Activated naive CD4-positive, alpha-beta T cell treated with anti-CD3 and anti-CD28 coated beads, Interleukin-2, amount 10 ng/mL, durations not matched to agents 7 days and 5 days (primary cell): ENCODE measurements at regions not wholly inside any gene's neighbourhood (a gene's known extent, or its start where the extent isn't known, plus 50 kb on each side); places are given as distances from the start of the nearest gene placed in this dataset.

ENCODE experiments used
- CTCF ChIA-PET: fragments of 350-600 bp; sonication (Branson Sonifier 250); formaldehyde crosslinking; loops from one replicate; lab custom pipeline; 2021; ENCODE audit warnings: antibody characterized with exemption; lab: Charles Lee
- DNase-seq: peaks from one replicate; pipeline ENCODE4 v3.0.0-alpha.2; 2020
- H3K27ac Mint-ChIP-seq: one replicate; pipeline ENCODE4 v1.8.0; 2021; ENCODE audit warnings: mild to moderate bottlenecking, moderate library complexity, mixed read lengths
- H3K27me3 Mint-ChIP-seq: one replicate; pipeline ENCODE4 v1.8.0; 2021; ENCODE audit warnings: mild to moderate bottlenecking, mixed read lengths
- H3K36me3 Mint-ChIP-seq: one replicate; pipeline ENCODE4 v1.8.0; 2021; ENCODE audit warnings: mixed read lengths
- H3K4me1 Mint-ChIP-seq: one replicate; pipeline ENCODE4 v1.8.0; 2021; ENCODE audit warnings: mixed read lengths
- H3K4me3 Mint-ChIP-seq: one replicate; pipeline ENCODE4 v1.8.0; 2021; ENCODE audit warnings: mild to moderate bottlenecking, moderate library complexity, mixed read lengths
- H3K9me3 Mint-ChIP-seq: one replicate; pipeline ENCODE4 v1.8.0; 2021; ENCODE audit warnings: mixed read lengths

DNA sequence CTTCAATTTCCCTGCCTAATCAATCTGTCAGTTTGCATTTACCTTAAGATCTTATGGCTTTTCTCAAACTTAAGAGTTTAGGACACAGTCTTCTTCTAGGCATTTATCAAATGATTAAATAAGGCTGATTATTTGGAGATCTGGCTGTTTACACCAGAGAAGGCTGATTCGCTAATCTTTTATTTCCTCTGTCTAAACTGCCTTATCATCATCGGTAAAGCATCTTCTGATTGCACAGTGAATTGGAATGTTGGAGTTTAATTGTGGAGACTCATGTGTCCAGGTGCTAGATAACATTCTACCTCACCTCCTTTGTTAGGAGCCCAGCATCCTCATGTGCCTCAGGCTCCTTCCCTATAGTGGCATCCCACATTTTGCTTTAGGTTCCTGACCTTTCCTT lies 100.3 kb upstream of the DDIT4L start:
- CTCF ChIA-PET = interaction anchor here (0.8 kb wide), 1 partner anchor 197 kb away, joined by 3 read pairs; no protein-coding TSS in a partner anchor
- no peaks in the 10 kb centered on the region for H3K36me3 Mint-ChIP-seq
- H3K9me3 Mint-ChIP-seq = no peaks in the 10 kb centered on the region
- no peak overlapping the region for H3K4me3 Mint-ChIP-seq
- no peak overlapping the region for H3K27ac Mint-ChIP-seq
- H3K4me1 Mint-ChIP-seq = no peaks in the 10 kb centered on the region
- no peaks in the 10 kb centered on the region for H3K27me3 Mint-ChIP-seq
- no peak for DNase-seq

DNA sequence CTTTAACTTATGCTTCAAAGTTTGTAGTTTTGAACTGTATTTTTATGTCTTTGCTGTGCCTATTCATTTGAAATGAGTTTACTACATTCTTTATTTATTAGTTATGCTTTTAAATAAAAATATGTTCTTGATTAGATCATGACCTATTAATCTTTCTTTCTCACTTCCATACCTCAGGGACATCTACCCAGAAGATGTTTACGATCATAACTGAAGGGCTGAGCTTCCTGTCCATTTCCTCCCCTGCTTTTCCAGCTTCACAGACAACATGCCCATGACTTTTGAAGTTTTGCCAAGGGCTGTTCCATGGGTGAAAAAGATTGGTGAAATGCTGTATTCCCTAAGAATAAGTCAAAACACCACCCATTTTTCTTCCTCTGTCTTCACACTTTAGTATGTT lies 99.7 kb upstream of the DDIT4L start:
- CTCF ChIA-PET = no interaction called here
- no peaks in the 10 kb centered on the region for H3K27me3 Mint-ChIP-seq
- no peaks in the 10 kb centered on the region for H3K36me3 Mint-ChIP-seq
- H3K27ac Mint-ChIP-seq = no peak overlapping the region
- no peak overlapping the region for H3K4me3 Mint-ChIP-seq
- H3K4me1 Mint-ChIP-seq = no peaks in the 10 kb centered on the region
- DNase-seq = no peak
- H3K9me3 Mint-ChIP-seq = no peaks in the 10 kb centered on the region

DNA sequence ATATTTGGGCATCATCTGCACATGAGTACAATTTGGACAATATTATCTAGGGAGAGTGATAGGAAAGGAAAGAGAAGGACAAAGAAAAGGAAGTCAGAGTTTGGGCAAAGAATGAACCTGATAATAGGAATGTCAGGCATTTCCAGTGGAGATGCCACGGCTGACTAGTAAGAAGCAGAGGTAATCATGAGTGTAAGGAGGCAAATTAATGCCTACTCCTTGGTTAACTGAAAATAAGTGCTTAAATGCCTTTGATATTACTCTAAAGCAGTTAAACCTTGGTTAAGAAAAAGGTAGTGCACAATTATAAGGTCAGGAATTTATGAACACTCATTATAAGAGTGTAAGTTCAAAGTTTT lies 99.2 kb upstream of the DDIT4L start:
- Mint-ChIP-seq H3K36me3 (no peaks in the 10 kb centered on the region), H3K27me3 (no peaks in the 10 kb centered on the region), H3K4me3 (no peak overlapping the region), H3K27ac (no peak overlapping the region), H3K9me3 (no peaks in the 10 kb centered on the region), H3K4me1 (no peaks in the 10 kb centered on the region)
- CTCF ChIA-PET = no interaction called here
- no peak for DNase-seq

- H3K36me3 Mint-ChIP-seq = no peaks in the 10 kb centered on the region
- no peak for DNase-seq
- no peaks in the 10 kb centered on the region for H3K9me3 Mint-ChIP-seq
- CTCF ChIA-PET = no interaction called here
- H3K4me3 Mint-ChIP-seq = no peak overlapping the region
- no peaks in the 10 kb centered on the region for H3K4me1 Mint-ChIP-seq
- H3K27me3 Mint-ChIP-seq = peaks cover 3% of the 10 kb centered on the region
- no peak overlapping the region for H3K27ac Mint-ChIP-seq
Measured at GRCh38 chr4:100288811-100289529, 98.7 kb upstream of the DDIT4L start.

GRCh38 chr4:100288161-100288560 lies 97.9 kb upstream of the DDIT4L start:
- Mint-ChIP-seq H3K36me3 (no peaks in the 10 kb centered on the region), H3K27ac (no peak overlapping the region)
- DNase-seq = no peak

DNA sequence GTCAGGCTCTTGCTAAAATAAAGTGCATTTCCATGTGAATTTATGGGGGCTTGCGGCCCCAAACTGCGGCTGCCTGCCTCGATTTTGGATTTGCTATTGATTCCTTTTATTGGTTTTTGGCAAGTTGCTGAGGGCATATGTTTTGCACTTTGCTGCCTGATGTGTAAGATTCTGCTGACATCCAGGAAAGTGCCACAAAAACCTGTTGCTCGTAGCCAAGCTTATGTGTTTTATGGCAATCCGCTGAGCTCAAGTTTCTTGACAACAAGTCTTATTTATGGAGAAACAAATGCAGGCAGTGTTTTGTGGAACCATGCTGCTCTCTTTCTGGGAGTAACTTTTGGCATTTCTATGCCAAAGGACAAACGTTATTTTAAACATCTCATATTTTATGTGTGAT lies 97.3 kb upstream of the DDIT4L start:
- no peak overlapping the region for H3K4me3 Mint-ChIP-seq

More at GRCh38 chr4:100288161-100288560, 97.9 kb upstream of the DDIT4L start:
- CTCF ChIA-PET = no interaction called here
- H3K4me1 Mint-ChIP-seq = no peaks in the 10 kb centered on the region
- H3K27me3 Mint-ChIP-seq = peaks cover 3% of the 10 kb centered on the region
- H3K9me3 Mint-ChIP-seq = no peaks in the 10 kb centered on the region
- no peak overlapping the region for H3K4me3 Mint-ChIP-seq

DNA sequence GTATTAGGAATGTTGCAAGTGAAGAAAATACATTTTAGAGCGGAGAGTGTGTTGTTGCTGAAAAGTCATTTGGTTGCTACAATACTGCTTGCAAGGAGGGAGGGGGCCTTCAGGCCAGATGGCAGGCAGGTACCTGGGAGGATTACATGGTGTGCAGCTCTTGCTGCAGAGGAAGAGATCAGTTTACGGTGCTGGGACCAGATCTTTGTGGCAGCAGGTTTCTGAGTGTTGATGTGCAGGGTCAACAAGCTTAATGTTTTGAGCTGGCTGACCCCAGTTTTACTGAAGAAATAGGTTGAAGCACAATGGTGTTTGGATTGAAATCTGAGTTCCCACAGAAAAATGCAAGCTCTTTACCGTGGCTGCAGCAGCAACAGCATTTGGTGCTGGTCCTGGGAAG lies 96.4 kb upstream of the DDIT4L start:
- Mint-ChIP-seq H3K27me3 (peaks cover 3% of the 10 kb centered on the region), H3K4me1 (no peaks in the 10 kb centered on the region), H3K4me3 (no peak overlapping the region), H3K27ac (no peak overlapping the region), H3K9me3 (no peaks in the 10 kb centered on the region), H3K36me3 (no peaks in the 10 kb centered on the region)
- no peak for DNase-seq
- CTCF ChIA-PET = no interaction called here

More for the DNA sequence above, 97.3 kb upstream of the DDIT4L start:
- CTCF ChIA-PET = no interaction called here
- H3K27ac Mint-ChIP-seq = no peak overlapping the region
- no peaks in the 10 kb centered on the region for H3K9me3 Mint-ChIP-seq
- no peak for DNase-seq
- H3K4me1 Mint-ChIP-seq = no peaks in the 10 kb centered on the region
- H3K27me3 Mint-ChIP-seq = peaks cover 3% of the 10 kb centered on the region
- H3K36me3 Mint-ChIP-seq = no peaks in the 10 kb centered on the region

- H3K36me3 Mint-ChIP-seq = no peaks in the 10 kb centered on the region
- CTCF ChIA-PET = no interaction called here
- H3K27ac Mint-ChIP-seq = no peak overlapping the region
- no peak for DNase-seq
- peaks cover 3% of the 10 kb centered on the region for H3K27me3 Mint-ChIP-seq
- H3K4me3 Mint-ChIP-seq = no peak overlapping the region
- H3K9me3 Mint-ChIP-seq = no peaks in the 10 kb centered on the region
- no peaks in the 10 kb centered on the region for H3K4me1 Mint-ChIP-seq
Measured at GRCh38 chr4:100285121-100285520, 94.9 kb upstream of the DDIT4L start.

- H3K4me1 Mint-ChIP-seq = no peaks in the 10 kb centered on the region
- H3K36me3 Mint-ChIP-seq = no peaks in the 10 kb centered on the region
- CTCF ChIA-PET = no interaction called here
- no peak overlapping the region for H3K4me3 Mint-ChIP-seq
- DNase-seq = no peak
- H3K27me3 Mint-ChIP-seq = peaks cover 3% of the 10 kb centered on the region
- H3K9me3 Mint-ChIP-seq = no peaks in the 10 kb centered on the region
- H3K27ac Mint-ChIP-seq = no peak overlapping the region
Measured at GRCh38 chr4:100284129-100284880, 94.0 kb upstream of the DDIT4L start.

DNA sequence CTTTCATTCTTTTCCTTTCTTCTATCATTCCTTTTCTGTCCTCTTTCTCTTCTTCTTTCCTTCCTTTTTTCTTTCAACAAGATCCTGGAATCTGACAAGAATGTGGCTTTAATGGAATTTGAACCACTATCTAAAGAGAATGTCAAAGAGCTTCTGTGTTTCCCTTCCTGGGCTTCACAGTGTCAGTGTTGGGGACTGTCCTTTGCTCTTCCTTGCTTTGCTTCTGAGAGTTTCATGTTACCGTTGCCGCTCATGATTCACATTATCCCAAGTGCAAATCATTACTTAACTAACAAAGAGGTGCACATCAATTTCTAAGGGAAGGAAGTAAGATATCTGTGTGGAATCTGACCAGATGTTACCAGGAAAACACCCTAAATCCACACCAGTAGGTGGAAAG lies 90.5 kb upstream of the DDIT4L start:
- no peak overlapping the region for H3K27ac Mint-ChIP-seq
- H3K27me3 Mint-ChIP-seq = peaks cover 3% of the 10 kb centered on the region
- DNase-seq = no peak
- H3K4me3 Mint-ChIP-seq = no peak overlapping the region
- CTCF ChIA-PET = no interaction called here
- no peaks in the 10 kb centered on the region for H3K4me1 Mint-ChIP-seq
- H3K36me3 Mint-ChIP-seq = no peaks in the 10 kb centered on the region
- H3K9me3 Mint-ChIP-seq = no peaks in the 10 kb centered on the region

GRCh38 chr4:100278567-100278966 lies 88.3 kb upstream of the DDIT4L start:
- Mint-ChIP-seq H3K4me1 (no peaks in the 10 kb centered on the region), H3K4me3 (no peak overlapping the region), H3K27ac (no peak overlapping the region), H3K27me3 (no peaks in the 10 kb centered on the region), H3K9me3 (no peaks in the 10 kb centered on the region), H3K36me3 (no peaks in the 10 kb centered on the region)
- CTCF ChIA-PET = no interaction called here
- DNase-seq = no peak

DNA sequence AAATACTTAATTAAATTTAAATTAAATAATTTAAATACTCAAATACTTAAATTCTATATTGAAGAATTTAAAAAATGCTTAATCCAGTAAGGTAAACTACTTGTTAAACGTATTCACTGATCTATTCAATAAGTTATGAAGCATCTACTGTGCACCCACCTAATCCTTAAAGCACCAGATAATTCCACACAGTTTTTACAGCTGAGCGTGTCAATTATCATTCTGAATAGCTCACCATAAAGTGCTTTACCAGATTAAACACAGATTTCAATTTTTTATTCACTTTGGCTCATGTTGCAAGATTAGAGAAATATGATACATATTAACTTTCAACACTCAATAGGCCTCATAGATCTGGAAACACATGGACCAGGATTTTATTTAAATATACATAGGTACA lies 79.2 kb upstream of the DDIT4L start:
- H3K36me3 Mint-ChIP-seq = no peaks in the 10 kb centered on the region
- no peak overlapping the region for H3K4me3 Mint-ChIP-seq
- no peaks in the 10 kb centered on the region for H3K27me3 Mint-ChIP-seq
- no peak for DNase-seq
- H3K4me1 Mint-ChIP-seq = no peaks in the 10 kb centered on the region
- no peak overlapping the region for H3K27ac Mint-ChIP-seq
- CTCF ChIA-PET = no interaction called here
- peaks cover 2% of the 10 kb centered on the region for H3K9me3 Mint-ChIP-seq

GRCh38 chr4:100268789-100269188 lies 78.5 kb upstream of the DDIT4L start:
- no peak overlapping the region for H3K4me3 Mint-ChIP-seq
- CTCF ChIA-PET = no interaction called here
- H3K27me3 Mint-ChIP-seq = no peaks in the 10 kb centered on the region

DNA sequence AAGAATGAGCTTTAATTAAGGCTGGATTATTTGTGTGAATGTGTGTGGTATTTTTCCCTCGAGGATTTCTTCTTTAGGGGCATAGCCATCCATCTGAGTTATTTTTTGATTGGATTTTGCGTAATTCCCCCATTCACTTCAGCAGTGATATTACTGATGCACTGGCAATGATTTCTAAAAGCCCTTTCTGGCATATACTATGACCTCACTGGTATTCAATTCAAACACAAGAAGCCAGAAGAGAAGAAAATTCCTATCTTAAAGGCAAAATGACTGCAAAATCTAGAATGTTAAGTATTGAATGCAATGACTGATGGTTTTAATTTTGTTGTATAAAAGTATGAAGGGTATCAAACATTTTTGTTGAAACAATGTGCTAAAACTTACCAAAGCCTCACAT lies 71.1 kb upstream of the DDIT4L start:
- H3K36me3 Mint-ChIP-seq = no peaks in the 10 kb centered on the region
- H3K9me3 Mint-ChIP-seq = peaks cover 2% of the 10 kb centered on the region
- no peaks in the 10 kb centered on the region for H3K4me1 Mint-ChIP-seq
- H3K4me3 Mint-ChIP-seq = no peak overlapping the region
- H3K27me3 Mint-ChIP-seq = no peaks in the 10 kb centered on the region
- H3K27ac Mint-ChIP-seq = no peak overlapping the region
- CTCF ChIA-PET = no interaction called here
- no peak for DNase-seq

More at GRCh38 chr4:100268789-100269188, 78.5 kb upstream of the DDIT4L start:
- Mint-ChIP-seq H3K4me1 (no peaks in the 10 kb centered on the region), H3K9me3 (peaks cover 2% of the 10 kb centered on the region), H3K27ac (no peak overlapping the region), H3K36me3 (no peaks in the 10 kb centered on the region)
- DNase-seq = no peak

- Mint-ChIP-seq H3K36me3 (no peaks in the 10 kb centered on the region), H3K27ac (no peak overlapping the region), H3K27me3 (no peaks in the 10 kb centered on the region), H3K9me3 (no peaks in the 10 kb centered on the region), H3K4me3 (no peak overlapping the region), H3K4me1 (no peaks in the 10 kb centered on the region)
- no peak for DNase-seq
- CTCF ChIA-PET = interaction anchor here (1.4 kb wide), 1 partner anchor 165 kb away, joined by 4 read pairs; no protein-coding TSS in a partner anchor
Measured at GRCh38 chr4:100258675-100259074, 68.4 kb upstream of the DDIT4L start.
